K562 (cell line): ENCODE measurements at regions not wholly inside any gene's neighbourhood (a gene's known extent, or its start where the extent isn't known, plus 50 kb on each side); places are given as distances from the start of the nearest gene placed in this dataset.

Experiments
- ATAC-seq: fragments of 200-7000 bp; cut with Tn5 transposase; 3 replicates; pipeline ENCODE4 v1.9.1; 2020; ENCODE audit warnings: moderate library complexity
- BruUV-seq: library from RNA; stranded (reverse); fragments of 400-500 nt; replicated peaks from 2 replicates; lab custom pipeline; 2021; lab: Mats Ljungman, UMichigan
- CTCF ChIA-PET: fragments of 300-600 bp; formaldehyde crosslinking; extraction: SDS; loops from one replicate; lab custom pipeline; 2021; ENCODE audit warnings: low intra/inter-chr PET ratio; lab: Yijun Ruan, JAX
- POLR2A ChIA-PET: fragments of 300-600, 350-650 bp; sonication (Branson Sonifier 250); formaldehyde crosslinking; extraction: SDS; loops from one replicate; lab custom pipeline; 2021; ENCODE audit warnings: antibody characterized with exemption, inconsistent platforms; lab: Yijun Ruan, JAX
- DNase-seq, 4 experiments: peaks; one replicate each; pipeline versions ENCODE4 v3.0.0 to v3.0.0-alpha.2; 2011 to 2018; ENCODE audit warnings: low spot score in 3 of 4, mixed read lengths in 3 of 4; ENCODE audit errors: extremely low read depth in 1 of 4
- FAIRE-seq: peaks from 2 replicates; lab custom pipeline; 2011; peaks lifted over from hg19 to GRCh38; lab: Jason Lieb, UNC
- H2AFZ ChIP-seq: 2 replicates; pipeline ENCODE4 v1.6.0; 2011; ENCODE audit warnings: low read depth, low read length, control low read depth, inconsistent platforms
- H3K27ac ChIP-seq: fragments of 200-600 bp; 3 replicates; pipeline ENCODE4 v1.8.0; 2011; ENCODE audit warnings: low read depth, mild to moderate bottlenecking, control low read depth, inconsistent platforms, low read length, moderate library complexity, mixed read lengths; ENCODE audit errors: extremely low read depth
- H3K27me3 ChIP-seq, 2 experiments: fragments of 300-600 bp in 1 of 2; 2 replicates in 1 of 2; 3 replicates in 1 of 2; pipeline versions ENCODE4 v1.6.0 to v1.8.0; 2011; ENCODE audit warnings: inconsistent platforms in 2 of 2, low read length in 2 of 2, mild to moderate bottlenecking in 1 of 2, mixed read lengths in 1 of 2, moderate library complexity in 1 of 2; ENCODE audit not compliant: control insufficient read depth in 2 of 2, insufficient read depth in 2 of 2
- H3K36me3 ChIP-seq: fragments of 300-600 bp; 3 replicates; pipeline ENCODE4 v1.8.0; 2011; ENCODE audit warnings: mild to moderate bottlenecking, low read length, inconsistent platforms; ENCODE audit not compliant: control insufficient read depth, insufficient read depth
- H3K4me1 ChIP-seq, 2 experiments: fragments of 200-600 bp in 1 of 2; replicated peaks in 1 of 2; 2 replicates in 1 of 2; 3 replicates in 1 of 2; pipeline versions ENCODE4 v1.5.1 to v1.8.0; 2011; ENCODE audit warnings: inconsistent platforms in 2 of 2, low read length in 2 of 2, mild to moderate bottlenecking in 1 of 2, mixed read lengths in 1 of 2, moderate library complexity in 1 of 2; ENCODE audit not compliant: control insufficient read depth in 2 of 2, insufficient read depth in 2 of 2
- H3K4me2 ChIP-seq: 2 replicates; pipeline ENCODE4 v1.6.1; 2011; ENCODE audit warnings: low read length, control low read depth, inconsistent platforms, mixed read lengths; ENCODE audit not compliant: insufficient read depth
- H3K4me3 ChIP-seq: fragments of 200-600 bp; sonication (generic), shearing (Covaris generic); 2 replicates; pipeline ENCODE4 v1.5.1; 2016; ENCODE audit warnings: control low read depth, inconsistent platforms
- H3K79me2 ChIP-seq: fragments of 200-600 bp; 3 replicates; pipeline ENCODE4 v1.8.0; 2011; ENCODE audit warnings: low read length, inconsistent platforms; ENCODE audit not compliant: control insufficient read depth, insufficient read depth
- H3K9ac ChIP-seq, 2 experiments: 2 replicates each; pipeline versions ENCODE4 v1.6.0 to v1.6.1; 2011; ENCODE audit warnings: low read depth in 2 of 2, low read length in 2 of 2, control low read depth in 1 of 2, inconsistent platforms in 1 of 2, mild to moderate bottlenecking in 1 of 2, mixed read lengths in 1 of 2; ENCODE audit not compliant: insufficient read depth in 1 of 2
- H3K9me1 ChIP-seq: one replicate; pipeline ENCODE4 v1.6.0; 2011; ENCODE audit warnings: inconsistent platforms, mild to moderate bottlenecking, low read length, moderate library complexity; ENCODE audit not compliant: control insufficient read depth, insufficient read depth
- H3K9me3 ChIP-seq: replicated peaks from 2 replicates; pipeline ENCODE4 v1.5.1; 2011; ENCODE audit warnings: low read depth, low read length, inconsistent platforms; ENCODE audit not compliant: control insufficient read depth, insufficient read depth
- H4K20me1 ChIP-seq: replicated peaks from 2 replicates; pipeline ENCODE4 v1.6.1; 2011; ENCODE audit warnings: low read length, inconsistent platforms, mixed read lengths; ENCODE audit not compliant: control insufficient read depth, insufficient read depth
- BRD9 ChIP-seq: fragments of 450-650 bp; IDR thresholded peaks from 2 replicates; pipeline ENCODE4 v1.6.1; 2018; ENCODE audit warnings: low read depth; ENCODE audit not compliant: partially characterized antibody
- CEBPB ChIP-seq: fragments of 450-650 bp; IDR thresholded peaks from 2 replicates; pipeline ENCODE4 v1.6.1; 2016; ENCODE audit warnings: missing genetic modification characterization, missing compliant biosample characterization
- CEBPG ChIP-seq, 3 experiments: fragments of 200-800 bp in 1 of 3; sonication (Bioruptor generic) in 1 of 3; sonication (generic) in 1 of 3; formaldehyde crosslinking in 1 of 3; IDR thresholded peaks in 2 of 3; conservative IDR thresholded peaks in 1 of 3; 2 replicates each; pipeline versions ENCODE4 v1.6.1 to v1.8.0; 2016 to 2022; ENCODE audit warnings: missing compliant biosample characterization in 2 of 3, missing genetic modification characterization in 2 of 3, mild to moderate bottlenecking in 1 of 3, missing genetic modification reagents in 1 of 3
- HNRNPLL ChIP-seq: fragments of 200-400 bp; formaldehyde crosslinking; IDR thresholded peaks from 2 replicates; pipeline ENCODE4 v1.6.1; 2017; ENCODE audit warnings: low read length, low read depth, mild to moderate bottlenecking; ENCODE audit not compliant: poor library complexity, severe bottlenecking
- KAT2B ChIP-seq: IDR thresholded peaks from one replicate; pipeline ENCODE4 v1.6.1; 2012; ENCODE audit warnings: low read depth, mild to moderate bottlenecking, control low read depth, inconsistent platforms, low read length, moderate library complexity
- RBM25 ChIP-seq: fragments of 200-400 bp; formaldehyde crosslinking; IDR thresholded peaks from 2 replicates; pipeline ENCODE4 v1.6.1; 2018; ENCODE audit warnings: low read length, low read depth, moderate library complexity; ENCODE audit not compliant: severe bottlenecking
- TEAD4 ChIP-seq, 2 experiments: sonication (generic) in 1 of 2; formaldehyde crosslinking in 1 of 2; IDR thresholded peaks; 2 replicates each; pipeline versions ENCODE4 v1.6.1 to v1.8.0; 2012 to 2022; ENCODE audit warnings: borderline replicate concordance in 1 of 2, inconsistent platforms in 1 of 2, low read length in 1 of 2, mild to moderate bottlenecking in 1 of 2, missing genetic modification reagents in 1 of 2
- TRIM24 ChIP-seq, 2 experiments: fragments of 450-650 bp; IDR thresholded peaks; 2 replicates each; pipeline ENCODE4 v1.6.1; 2016
- WGBS: fragments of 100-300 bp; shearing (Covaris generic); methylation state at CpG from one replicate; pipeline ENCODE4 v1.1.6; 2016; ENCODE audit warnings: low coverage, mixed read lengths; ENCODE audit not compliant: insufficient coverage; ENCODE audit errors: missing lambda C conversion rate; 5-methylcytosine and 5-hydroxymethylcytosine counted together
- in situ Hi-C: fragments of 300-500 bp; cut with MboI; formaldehyde crosslinking; loops from 4 replicates; pipeline ENCODE4 v1.15.0; 2018; ENCODE audit warnings: inconsistent platforms, mixed read lengths
- intact Hi-C: fragments of 100-400 bp; cut with micrococcal nuclease; formaldehyde crosslinking; loops from 2 replicates; pipeline ENCODE4 v1.14.2; 2022
- TF ChIP-seq, protein P1 (sequence below), 2 experiments: fragments of 450-650 bp in 1 of 2; sonication (generic) in 1 of 2; formaldehyde crosslinking in 1 of 2; IDR thresholded peaks in 1 of 2; conservative IDR thresholded peaks in 1 of 2; 2 replicates each; pipeline versions ENCODE4 v1.6.1 to v1.8.1; 2016 to 2023; ENCODE audit warnings: mild to moderate bottlenecking in 2 of 2, moderate library complexity in 2 of 2, inconsistent platforms in 1 of 2, missing genetic modification reagents in 1 of 2

- TF ChIP-seq KAT2B, result no peak
- TF ChIP-seq TEAD4 (IDR thresholded peaks at IDR 0.05; ENCODE audit: low read length), result no peak
- no peak for TF ChIP-seq TEAD4 (CRISPR knock-in tag; IDR thresholded peaks at IDR 0.05; ENCODE audit: borderline replicate concordance)
- peak; percentile 83 for TF ChIP-seq RBM25
- no peak for TF ChIP-seq BRD9
- H3K9me3 ChIP-seq, result no peaks in the 10 kb centered on the region
- no TSS peak for BruUV-seq
- no peaks in the 10 kb centered on the region for H4K20me1 ChIP-seq
- no peaks in the 10 kb centered on the region for H3K9me1 ChIP-seq
- no peaks in the 10 kb centered on the region for H3K79me2 ChIP-seq
- H3K4me2 ChIP-seq, result no peak overlapping the region
- in situ Hi-C loops (no loop called here), intact Hi-C loops (no loop called here)
- ChIA-PET POLR2A (interaction anchor here (1.0 kb wide), 1 partner anchor 11 kb away, joined by 3 read pairs; no protein-coding TSS in a partner anchor), CTCF (no interaction called here)
- H3K4me3 ChIP-seq, result no peak overlapping the region
- no peak for DNase-seq
- ATAC-seq, result no peak
- no peaks in the 10 kb centered on the region for H3K27me3 ChIP-seq
- no peaks in the 10 kb centered on the region for H3K36me3 ChIP-seq
- no peaks in the 10 kb centered on the region for H3K4me1 ChIP-seq
- H2AFZ ChIP-seq, result no peak overlapping the region
- H3K27ac ChIP-seq, result no peak overlapping the region
- no peak overlapping the region for H3K9ac ChIP-seq
- 19% methylated on average over 3 of the region's 3 CpGs for WGBS
- no peak for FAIRE-seq
Measured at GRCh38 chr5:78706825-78707224, 58.3 kb upstream of the LHFPL2 start.

DNA sequence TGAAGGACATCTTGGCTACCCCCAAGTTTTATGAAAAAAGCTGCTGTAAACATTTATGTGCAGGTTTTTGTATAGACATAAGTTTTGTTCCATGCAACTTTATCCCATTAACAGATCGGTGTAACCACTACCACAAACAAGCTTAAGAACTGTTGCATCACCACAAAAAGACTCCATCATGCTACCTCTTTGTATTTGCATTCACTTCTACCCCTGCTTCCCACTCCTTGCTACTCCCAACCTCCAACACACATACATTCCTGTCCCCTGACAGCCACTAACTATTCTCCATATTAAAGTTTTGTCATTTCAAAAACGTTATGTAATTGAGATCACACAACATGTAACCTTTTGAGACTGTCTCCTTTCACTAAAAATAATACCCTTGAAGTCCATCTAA lies 57.8 kb upstream of the LHFPL2 start:
- H2AFZ ChIP-seq, result no peak overlapping the region
- H3K27ac ChIP-seq, result no peak overlapping the region
- no peaks in the 10 kb centered on the region for H3K4me1 ChIP-seq
- H4K20me1 ChIP-seq, result no peaks in the 10 kb centered on the region
- H3K79me2 ChIP-seq, result no peaks in the 10 kb centered on the region
- in situ Hi-C loops, result no loop called here
- ChIA-PET CTCF (no interaction called here), POLR2A (no interaction called here)
- H3K4me2 ChIP-seq, result no peak overlapping the region
- no peaks in the 10 kb centered on the region for H3K27me3 ChIP-seq
- intact Hi-C loops, result no loop called here
- H3K9me1 ChIP-seq, result no peaks in the 10 kb centered on the region
- no peak for ATAC-seq
- no TSS peak for BruUV-seq
- H3K9ac ChIP-seq, result no peak overlapping the region
- no peaks in the 10 kb centered on the region for H3K36me3 ChIP-seq
- 9% methylated on average over 2 of the region's 2 CpGs for WGBS
- H3K9me3 ChIP-seq, result no peaks in the 10 kb centered on the region
- DNase-seq, result no peak
- FAIRE-seq, result no peak
- no peak overlapping the region for H3K4me3 ChIP-seq
- TF ChIP-seq, protein P1, sequence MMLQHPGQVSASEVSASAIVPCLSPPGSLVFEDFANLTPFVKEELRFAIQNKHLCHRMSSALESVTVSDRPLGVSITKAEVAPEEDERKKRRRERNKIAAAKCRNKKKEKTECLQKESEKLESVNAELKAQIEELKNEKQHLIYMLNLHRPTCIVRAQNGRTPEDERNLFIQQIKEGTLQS (IDR thresholded peaks at IDR 0.05), result peak; percentile 82
- TF ChIP-seq, protein P1 (CRISPR knock-in tag; conservative IDR thresholded peaks at IDR 0.05), result no peak
- TF ChIP-seq HNRNPLL (no peak), TRIM24 (IDR thresholded peaks at IDR 0.05) (peak in 1 of 2 experiments; percentile 36; a peak in 1 of 4 replicates), CEBPG (CRISPR knock-in tag; IDR thresholded peaks at IDR 0.05) (no peak), CEBPG (tag; conservative IDR thresholded peaks at IDR 0.05 in 1 of 2, IDR thresholded peaks at IDR 0.05 in 1 of 2) (peak; percentile 44 to 86), CEBPB (tag) (peak; percentile 55; the same call in 1 of the 2 replicates)
